ENCODE measurements at regions not wholly inside any gene's neighbourhood (a gene's known extent, or its start where the extent isn't known, plus 50 kb on each side); places are given as distances from the start of the nearest gene placed in this dataset.

- 95% methylated on average over 1 of the region's 1 CpG for WGBS
- Histone ChIP-seq H3K36me3 (ENCODE audit: control insufficient read depth in 2 of 2, insufficient read depth in 2 of 2, low read length in 1 of 2) (no peaks in the 10 kb centered on the region), H3K27me3 (ENCODE audit: control insufficient read depth in 2 of 2, insufficient read depth in 1 of 2, low read length in 1 of 2) (no peaks in the 10 kb centered on the region), H3K9me3 (ENCODE audit: control insufficient read depth in 2 of 2, insufficient read depth in 1 of 2, low read length in 1 of 2) (no peaks in the 10 kb centered on the region), H3K4me3 (ENCODE audit: low read length in 2 of 2) (no peak overlapping the region), H3K4me1 (ENCODE audit: control insufficient read depth in 2 of 2, insufficient read depth in 2 of 2, low read length in 2 of 2) (no peaks in the 10 kb centered on the region), H3K27ac (ENCODE audit: low read depth in 1 of 2, low read length in 1 of 2) (no peak overlapping the region)
- DNase-seq (ENCODE audit: low read depth in 6 of 9, low spot score in 9 of 9) = no peak
Observed at GRCh38 chr3:115226844-115227445, 79.9 kb upstream of the ZBTB20 start.

GRCh38 chr3:115227461-115227860 lies 80.4 kb upstream of the ZBTB20 start:
- 87% methylated on average over 1 of the region's 1 CpG for WGBS
- H3K9me3 ChIP-seq (ENCODE audit: control insufficient read depth in 2 of 2, insufficient read depth in 1 of 2, low read length in 1 of 2) = no peaks in the 10 kb centered on the region
- H3K4me1 ChIP-seq (ENCODE audit: control insufficient read depth in 2 of 2, insufficient read depth in 2 of 2, low read length in 2 of 2) = no peaks in the 10 kb centered on the region
- no peak overlapping the region for H3K4me3 ChIP-seq (ENCODE audit: low read length in 2 of 2)
- no peaks in the 10 kb centered on the region for H3K27me3 ChIP-seq (ENCODE audit: control insufficient read depth in 2 of 2, insufficient read depth in 1 of 2, low read length in 1 of 2)
- no peak for DNase-seq (ENCODE audit: low read depth in 6 of 9, low spot score in 9 of 9)
- no peaks in the 10 kb centered on the region for H3K36me3 ChIP-seq (ENCODE audit: control insufficient read depth in 2 of 2, insufficient read depth in 2 of 2, low read length in 1 of 2)
- H3K27ac ChIP-seq (ENCODE audit: low read depth in 1 of 2, low read length in 1 of 2) = no peak overlapping the region

GRCh38 chr3:115228266-115228665 lies 81.2 kb upstream of the ZBTB20 start:
- no peak overlapping the region for H3K27ac ChIP-seq (ENCODE audit: low read depth in 1 of 2, low read length in 1 of 2)
- no peaks in the 10 kb centered on the region for H3K9me3 ChIP-seq (ENCODE audit: control insufficient read depth in 2 of 2, insufficient read depth in 1 of 2, low read length in 1 of 2)
- H3K4me1 ChIP-seq (ENCODE audit: control insufficient read depth in 2 of 2, insufficient read depth in 2 of 2, low read length in 2 of 2) = no peaks in the 10 kb centered on the region
- DNase-seq (ENCODE audit: low read depth in 6 of 9, low spot score in 9 of 9) = no peak
- 88% methylated on average over 6 of the region's 6 CpGs for WGBS
- no peak overlapping the region for H3K4me3 ChIP-seq (ENCODE audit: low read length in 2 of 2)
- H3K36me3 ChIP-seq (ENCODE audit: control insufficient read depth in 2 of 2, insufficient read depth in 2 of 2, low read length in 1 of 2) = no peaks in the 10 kb centered on the region
- no peaks in the 10 kb centered on the region for H3K27me3 ChIP-seq (ENCODE audit: control insufficient read depth in 2 of 2, insufficient read depth in 1 of 2, low read length in 1 of 2)

GRCh38 chr3:115232167-115232566 lies 85.1 kb upstream of the ZBTB20 start:
- Histone ChIP-seq H3K4me3 (ENCODE audit: low read length in 2 of 2) (no peak overlapping the region), H3K9me3 (ENCODE audit: control insufficient read depth in 2 of 2, insufficient read depth in 1 of 2, low read length in 1 of 2) (no peaks in the 10 kb centered on the region), H3K27me3 (ENCODE audit: control insufficient read depth in 2 of 2, insufficient read depth in 1 of 2, low read length in 1 of 2) (no peaks in the 10 kb centered on the region), H3K27ac (ENCODE audit: low read depth in 1 of 2, low read length in 1 of 2) (no peak overlapping the region), H3K4me1 (ENCODE audit: control insufficient read depth in 2 of 2, insufficient read depth in 2 of 2, low read length in 2 of 2) (no peaks in the 10 kb centered on the region), H3K36me3 (ENCODE audit: control insufficient read depth in 2 of 2, insufficient read depth in 2 of 2, low read length in 1 of 2) (no peaks in the 10 kb centered on the region)
- no peak for DNase-seq (ENCODE audit: low read depth in 6 of 9, low spot score in 9 of 9)
- 96% methylated on average over 4 of the region's 4 CpGs for WGBS

- no peaks in the 10 kb centered on the region for H3K36me3 ChIP-seq (ENCODE audit: control insufficient read depth in 2 of 2, insufficient read depth in 2 of 2, low read length in 1 of 2)
- H3K27me3 ChIP-seq (ENCODE audit: control insufficient read depth in 2 of 2, insufficient read depth in 1 of 2, low read length in 1 of 2) = no peaks in the 10 kb centered on the region
- no peaks in the 10 kb centered on the region for H3K9me3 ChIP-seq (ENCODE audit: control insufficient read depth in 2 of 2, insufficient read depth in 1 of 2, low read length in 1 of 2)
- DNase-seq (ENCODE audit: low read depth in 6 of 9, low spot score in 9 of 9) = no peak
- H3K4me3 ChIP-seq (ENCODE audit: low read length in 2 of 2) = no peak overlapping the region
- H3K4me1 ChIP-seq (ENCODE audit: control insufficient read depth in 2 of 2, insufficient read depth in 2 of 2, low read length in 2 of 2) = no peaks in the 10 kb centered on the region
- 87% methylated on average over 2 of the region's 2 CpGs for WGBS
- H3K27ac ChIP-seq (ENCODE audit: low read depth in 1 of 2, low read length in 1 of 2) = no peak overlapping the region
Observed at GRCh38 chr3:115233021-115233420, 85.9 kb upstream of the ZBTB20 start.

- 98% methylated on average over 2 of the region's 2 CpGs for WGBS
Observed at GRCh38 chr3:115236496-115236895, 89.4 kb upstream of the ZBTB20 start.

GRCh38 chr3:115239717-115240116 lies 92.6 kb upstream of the ZBTB20 start:
- Histone ChIP-seq H3K4me1 (ENCODE audit: control insufficient read depth in 2 of 2, insufficient read depth in 2 of 2, low read length in 2 of 2) (no peaks in the 10 kb centered on the region), H3K9me3 (ENCODE audit: control insufficient read depth in 2 of 2, insufficient read depth in 1 of 2, low read length in 1 of 2) (no peaks in the 10 kb centered on the region), H3K27me3 (ENCODE audit: control insufficient read depth in 2 of 2, insufficient read depth in 1 of 2, low read length in 1 of 2) (no peaks in the 10 kb centered on the region), H3K27ac (ENCODE audit: low read depth in 1 of 2, low read length in 1 of 2) (no peak overlapping the region), H3K4me3 (ENCODE audit: low read length in 2 of 2) (no peak overlapping the region), H3K36me3 (ENCODE audit: control insufficient read depth in 2 of 2, insufficient read depth in 2 of 2, low read length in 1 of 2) (no peaks in the 10 kb centered on the region)
- no peak for DNase-seq (ENCODE audit: low read depth in 6 of 9, low spot score in 9 of 9)
- 90% methylated on average over 6 of the region's 6 CpGs for WGBS

More at GRCh38 chr3:115236496-115236895, 89.4 kb upstream of the ZBTB20 start:
- Histone ChIP-seq H3K36me3 (ENCODE audit: control insufficient read depth in 2 of 2, insufficient read depth in 2 of 2, low read length in 1 of 2) (no peaks in the 10 kb centered on the region), H3K4me3 (ENCODE audit: low read length in 2 of 2) (no peak overlapping the region), H3K9me3 (ENCODE audit: control insufficient read depth in 2 of 2, insufficient read depth in 1 of 2, low read length in 1 of 2) (no peaks in the 10 kb centered on the region), H3K4me1 (ENCODE audit: control insufficient read depth in 2 of 2, insufficient read depth in 2 of 2, low read length in 2 of 2) (no peaks in the 10 kb centered on the region), H3K27ac (ENCODE audit: low read depth in 1 of 2, low read length in 1 of 2) (no peak overlapping the region), H3K27me3 (ENCODE audit: control insufficient read depth in 2 of 2, insufficient read depth in 1 of 2, low read length in 1 of 2) (no peaks in the 10 kb centered on the region)
- DNase-seq (ENCODE audit: low read depth in 6 of 9, low spot score in 9 of 9) = no peak

GRCh38 chr3:115244350-115244749 lies 97.3 kb upstream of the ZBTB20 start:
- WGBS = 92% methylated on average over 3 of the region's 3 CpGs
- H3K27me3 ChIP-seq (ENCODE audit: control insufficient read depth in 2 of 2, insufficient read depth in 1 of 2, low read length in 1 of 2) = no peaks in the 10 kb centered on the region
- no peaks in the 10 kb centered on the region for H3K9me3 ChIP-seq (ENCODE audit: control insufficient read depth in 2 of 2, insufficient read depth in 1 of 2, low read length in 1 of 2)
- no peaks in the 10 kb centered on the region for H3K4me1 ChIP-seq (ENCODE audit: control insufficient read depth in 2 of 2, insufficient read depth in 2 of 2, low read length in 2 of 2)
- no peaks in the 10 kb centered on the region for H3K36me3 ChIP-seq (ENCODE audit: control insufficient read depth in 2 of 2, insufficient read depth in 2 of 2, low read length in 1 of 2)
- H3K4me3 ChIP-seq (ENCODE audit: low read length in 2 of 2) = no peak overlapping the region
- no peak for DNase-seq (ENCODE audit: low read depth in 6 of 9, low spot score in 9 of 9)
- no peak overlapping the region for H3K27ac ChIP-seq (ENCODE audit: low read depth in 1 of 2, low read length in 1 of 2)

GRCh38 chr3:115245438-115245837 lies 98.3 kb upstream of the ZBTB20 start:
- no peak overlapping the region for H3K27ac ChIP-seq (ENCODE audit: low read depth in 1 of 2, low read length in 1 of 2)
- no peak for DNase-seq (ENCODE audit: low read depth in 6 of 9, low spot score in 9 of 9)
- no peaks in the 10 kb centered on the region for H3K4me1 ChIP-seq (ENCODE audit: control insufficient read depth in 2 of 2, insufficient read depth in 2 of 2, low read length in 2 of 2)
- no peak overlapping the region for H3K4me3 ChIP-seq (ENCODE audit: low read length in 2 of 2)
- H3K9me3 ChIP-seq (ENCODE audit: control insufficient read depth in 2 of 2, insufficient read depth in 1 of 2, low read length in 1 of 2) = no peaks in the 10 kb centered on the region
- H3K27me3 ChIP-seq (ENCODE audit: control insufficient read depth in 2 of 2, insufficient read depth in 1 of 2, low read length in 1 of 2) = no peaks in the 10 kb centered on the region
- H3K36me3 ChIP-seq (ENCODE audit: control insufficient read depth in 2 of 2, insufficient read depth in 2 of 2, low read length in 1 of 2) = no peaks in the 10 kb centered on the region
- 93% methylated on average over 2 of the region's 2 CpGs for WGBS

GRCh38 chr3:115245899-115246298 lies 98.8 kb upstream of the ZBTB20 start:
- H3K4me3 ChIP-seq (ENCODE audit: low read length in 2 of 2) = no peak overlapping the region
- WGBS = 94% methylated on average over 3 of the region's 3 CpGs
- no peaks in the 10 kb centered on the region for H3K9me3 ChIP-seq (ENCODE audit: control insufficient read depth in 2 of 2, insufficient read depth in 1 of 2, low read length in 1 of 2)
- no peak overlapping the region for H3K27ac ChIP-seq (ENCODE audit: low read depth in 1 of 2, low read length in 1 of 2)
- no peaks in the 10 kb centered on the region for H3K27me3 ChIP-seq (ENCODE audit: control insufficient read depth in 2 of 2, insufficient read depth in 1 of 2, low read length in 1 of 2)
- no peaks in the 10 kb centered on the region for H3K4me1 ChIP-seq (ENCODE audit: control insufficient read depth in 2 of 2, insufficient read depth in 2 of 2, low read length in 2 of 2)
- no peaks in the 10 kb centered on the region for H3K36me3 ChIP-seq (ENCODE audit: control insufficient read depth in 2 of 2, insufficient read depth in 2 of 2, low read length in 1 of 2)
- no peak for DNase-seq (ENCODE audit: low read depth in 6 of 9, low spot score in 9 of 9)
